Omental fat pad (tissue), 3 donors: ENCODE measurements at regions not wholly inside any gene's neighbourhood (a gene's known extent, or its start where the extent isn't known, plus 50 kb on each side); places are given as distances from the start of the nearest gene placed in this dataset.

Experiments
- ATAC-seq: fragments of 150-250 bp; one replicate; pipeline ENCODE4 v1.9.1; 2016; ENCODE audit warnings: mild to moderate bottlenecking, moderate library complexity; ENCODE audit not compliant: low FRiP score
- DNase-seq: peaks from one replicate; pipeline ENCODE4 v3.0.0-alpha.2; 2019; ENCODE audit warnings: low spot score
- CTCF ChIP-seq, 3 donors: fragments of 450-650 bp; IDR thresholded peaks; one replicate each; pipeline ENCODE4 v1.5.1; 2016 to 2017; ENCODE audit warnings: antibody characterized with exemption in 3 of 3, mild to moderate bottlenecking in 3 of 3, moderate library complexity in 2 of 3

- DNase-seq: no peak
- no peak for ATAC-seq
- no peak for TF ChIP-seq CTCF (IDR thresholded peaks at IDR 0.05)
These were observed 214.7 kb upstream of the CADM1 start for GRCh38 chr11:115718945-115719344.

- DNase-seq: no peak
- ATAC-seq: no peak
- TF ChIP-seq CTCF (IDR thresholded peaks at IDR 0.05): no peak
These were observed 213.9 kb upstream of the CADM1 start for GRCh38 chr11:115718106-115718505.

GRCh38 chr11:115716601-115717529 lies 212.7 kb upstream of the CADM1 start:
- ATAC-seq: no peak
- no peak for DNase-seq
- no peak for TF ChIP-seq CTCF (IDR thresholded peaks at IDR 0.05)

- ATAC-seq (no peak), DNase-seq (no peak)
- TF ChIP-seq CTCF (IDR thresholded peaks at IDR 0.05): no peak
These were observed 211.9 kb upstream of the CADM1 start for GRCh38 chr11:115716080-115716479.

- ATAC-seq: no peak
- TF ChIP-seq CTCF (IDR thresholded peaks at IDR 0.05): no peak
- no peak for DNase-seq
These were observed 211.1 kb upstream of the CADM1 start for GRCh38 chr11:115715251-115715770.

GRCh38 chr11:115712296-115712695 lies 208.1 kb upstream of the CADM1 start:
- TF ChIP-seq CTCF (IDR thresholded peaks at IDR 0.05): no peak
- DNase-seq: no peak
- ATAC-seq: no peak

GRCh38 chr11:115710980-115711379 lies 206.8 kb upstream of the CADM1 start:
- DNase-seq (no peak), ATAC-seq (no peak)
- no peak for TF ChIP-seq CTCF (IDR thresholded peaks at IDR 0.05)
